GM18507 (cell line): ENCODE measurements at regions not wholly inside any gene's neighbourhood (a gene's known extent, or its start where the extent isn't known, plus 50 kb on each side); places are given as distances from the start of the nearest gene placed in this dataset.

Experiments
- DNase-seq: peaks from one replicate; pipeline ENCODE4 v3.0.0; 2011; ENCODE audit warnings: low read depth; ENCODE audit not compliant: insufficient read length; ENCODE audit errors: extremely low spot score
- FAIRE-seq: peaks from 2 replicates; lab custom pipeline; 2011; peaks lifted over from hg19 to GRCh38; lab: Jason Lieb, UNC

DNA sequence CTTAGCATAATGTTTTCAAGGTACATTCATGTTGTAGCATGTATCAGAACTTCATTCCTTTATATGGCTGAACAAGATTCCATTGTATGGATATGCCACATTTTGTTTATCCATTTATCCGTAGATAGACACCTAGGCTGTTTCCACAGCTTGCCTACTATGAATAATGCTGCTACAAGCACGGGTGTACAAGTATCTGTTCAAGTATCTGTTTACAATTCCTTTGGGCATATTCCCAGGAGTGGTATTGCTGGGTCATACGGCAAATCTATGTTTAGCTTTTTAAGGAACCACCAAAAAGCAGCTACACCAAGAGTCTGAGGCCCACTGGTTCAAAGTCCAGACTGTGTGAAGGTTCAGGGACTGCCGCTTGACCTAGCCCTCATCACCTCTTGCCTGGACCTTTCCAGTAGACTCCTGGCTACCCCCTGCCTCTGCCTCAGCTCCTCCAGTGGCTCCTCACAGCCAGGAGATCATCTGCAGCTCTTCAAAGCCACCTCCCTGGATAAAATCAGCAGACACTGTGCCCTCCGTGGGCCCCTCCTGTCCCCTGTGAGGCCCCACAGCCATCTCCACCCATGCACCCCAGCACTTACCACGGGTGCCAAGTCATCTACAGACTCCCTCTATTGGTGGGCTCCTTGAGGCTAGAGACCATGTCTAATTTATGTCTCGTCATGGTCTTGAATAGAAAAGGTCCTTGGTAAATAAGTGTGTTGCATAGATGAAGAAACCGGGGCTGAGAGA, 160.3 kb downstream of the MN1 start:
- DNase-seq: no peak
- no peak for FAIRE-seq

DNA sequence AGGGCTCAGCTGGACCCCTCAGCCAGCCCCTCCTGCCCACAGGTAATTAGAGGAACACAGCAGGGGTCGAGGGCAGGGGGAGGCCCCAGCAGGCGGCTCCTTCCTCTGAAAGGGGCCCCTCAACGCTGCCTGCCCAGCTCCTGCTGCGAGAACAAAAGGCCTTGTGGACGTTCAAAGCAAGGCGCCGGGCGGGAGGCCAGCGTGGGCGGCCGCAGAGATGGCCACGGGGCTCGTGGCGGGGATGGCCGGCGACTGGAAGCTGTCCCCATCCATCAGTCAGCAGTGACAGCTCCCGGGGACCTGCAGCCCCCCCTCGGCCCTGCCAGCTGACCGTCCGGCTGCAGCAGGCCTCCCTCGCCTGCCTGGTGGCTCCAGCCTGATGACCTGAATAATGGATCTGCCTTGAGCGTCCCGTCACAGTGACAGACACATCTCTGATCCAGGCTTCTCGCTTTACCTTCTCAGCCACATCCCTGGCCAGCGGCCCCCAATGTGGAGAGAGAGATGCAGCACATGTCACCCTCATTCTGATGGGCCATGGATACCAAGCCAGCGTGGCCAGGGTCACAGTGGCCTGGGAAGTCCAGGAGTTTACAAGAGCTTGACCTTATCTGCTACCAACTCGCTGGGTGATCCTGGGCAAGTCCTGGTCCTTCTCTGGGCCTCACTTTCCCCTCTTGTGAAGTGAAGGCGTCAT, 159.3 kb downstream of the MN1 start:
- FAIRE-seq: no peak
- no peak for DNase-seq

DNA sequence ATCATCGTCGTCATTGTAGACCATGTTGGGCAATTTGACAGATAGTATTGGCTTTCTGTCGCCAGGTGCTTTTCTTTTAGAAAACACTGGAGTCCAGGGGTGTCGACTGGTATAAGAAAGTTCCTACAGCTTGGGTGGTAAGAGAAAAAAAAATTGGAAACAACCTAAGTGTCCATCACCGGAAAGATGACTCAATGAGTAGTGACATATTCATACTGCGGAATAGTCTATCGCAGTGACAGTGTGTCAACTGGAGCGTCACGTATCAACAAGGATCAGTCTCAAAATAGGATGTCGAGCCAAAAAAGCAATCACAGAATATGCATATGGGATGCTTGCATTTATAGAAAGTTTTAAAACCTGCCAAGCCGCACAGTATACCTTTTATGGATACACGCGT, 157.6 kb downstream of the MN1 start:
- DNase-seq: no peak
- FAIRE-seq: no peak

DNA sequence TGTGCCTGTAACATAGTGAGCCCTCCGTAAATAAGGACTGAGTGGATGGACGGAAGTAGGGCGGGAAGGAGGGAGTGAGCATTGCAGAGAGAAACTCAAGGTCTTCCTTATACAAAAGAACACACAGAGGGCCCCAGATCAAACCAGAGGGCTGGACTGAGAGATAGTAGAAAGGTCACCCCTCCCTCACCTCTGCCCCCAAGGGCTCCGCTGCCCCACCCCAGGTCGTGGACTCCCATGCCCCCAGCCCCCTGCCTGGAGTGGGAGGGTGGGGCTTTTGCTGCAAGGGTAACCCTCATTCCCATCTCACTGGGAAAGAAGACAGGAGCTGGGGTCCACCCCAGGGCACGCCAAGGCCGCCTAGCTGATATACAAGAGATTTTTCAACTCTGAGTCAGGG, 157.0 kb downstream of the MN1 start:
- FAIRE-seq (no peak), DNase-seq (no peak)

DNA sequence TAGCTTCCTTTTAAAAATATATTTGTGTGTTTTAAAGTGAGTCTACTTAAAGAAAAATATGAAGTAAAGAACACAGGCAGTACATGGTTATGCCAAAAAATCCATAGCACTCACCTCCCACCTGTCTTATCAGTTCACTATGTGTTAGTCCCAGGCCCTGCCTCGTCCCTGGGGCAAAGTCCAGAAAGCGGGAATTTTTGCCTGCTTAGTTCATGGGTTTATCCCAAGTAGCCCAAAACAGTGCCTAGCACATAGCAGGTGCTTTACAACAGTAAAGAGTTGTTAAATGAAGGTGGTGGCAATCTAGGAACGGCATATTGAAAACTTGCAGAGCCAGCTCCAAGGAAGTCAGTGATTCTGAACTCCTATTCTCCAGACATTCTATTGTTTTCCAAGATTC, 154.0 kb downstream of the MN1 start:
- FAIRE-seq (no peak), DNase-seq (no peak)

DNA sequence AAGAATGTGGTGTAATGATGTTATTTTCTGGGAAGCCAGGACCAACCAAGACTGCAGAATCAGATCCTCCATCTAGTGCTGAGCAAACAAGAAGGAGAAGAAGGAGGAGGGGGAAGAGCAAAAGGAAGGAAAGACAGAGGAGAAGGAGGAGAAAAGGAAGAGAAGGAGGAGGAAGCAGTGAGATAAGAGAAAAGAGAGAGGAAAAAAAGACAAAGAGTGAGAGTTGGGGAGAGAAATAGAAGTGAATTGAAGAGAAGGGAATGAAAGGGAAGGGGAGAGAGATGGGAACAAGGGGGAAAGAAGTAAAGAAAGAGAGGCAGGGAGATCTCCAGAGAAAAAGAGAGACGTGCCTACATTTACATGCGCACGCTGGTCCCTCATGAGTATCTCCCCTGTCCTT, 153.5 kb downstream of the MN1 start:
- FAIRE-seq (no peak), DNase-seq (no peak)

DNA sequence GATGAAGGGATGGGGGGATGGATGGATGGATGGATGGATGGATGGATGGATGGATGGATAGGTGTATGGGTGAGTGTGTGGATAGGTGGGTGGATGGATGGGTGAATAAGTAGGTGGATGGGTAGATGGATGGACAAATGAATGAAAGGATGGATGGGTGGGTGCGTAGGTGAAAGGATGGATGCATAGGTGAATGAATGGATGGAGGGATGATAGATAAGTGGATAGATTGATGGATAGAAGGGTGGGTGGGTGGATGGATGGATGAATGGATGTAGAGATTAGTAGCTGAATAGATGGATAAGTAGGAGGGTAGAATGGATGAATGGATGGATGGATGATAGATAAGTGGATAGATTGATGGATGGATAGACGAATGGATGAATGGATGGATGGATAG, 152.7 kb downstream of the MN1 start:
- FAIRE-seq: no peak
- DNase-seq: no peak

DNA sequence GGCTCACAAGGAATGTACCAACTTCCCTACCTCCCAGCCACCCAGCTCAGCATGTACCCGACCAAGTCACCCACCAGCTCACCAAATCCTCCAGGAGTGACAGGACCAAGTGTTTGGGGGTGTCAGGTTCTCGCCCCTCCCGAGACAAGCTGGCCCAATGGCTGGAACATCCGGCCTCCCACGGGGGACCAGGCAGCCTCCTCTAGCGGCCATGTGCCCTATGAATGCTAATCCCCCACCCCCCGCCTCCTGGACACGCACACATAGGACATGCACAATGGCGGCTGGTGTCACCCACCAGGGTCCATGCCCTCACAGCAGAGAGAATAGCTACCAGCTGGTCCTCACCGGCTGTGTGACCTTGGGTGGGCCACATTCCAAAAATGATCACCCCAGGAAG, 151.0 kb downstream of the MN1 start:
- FAIRE-seq: no peak
- DNase-seq: no peak

DNA sequence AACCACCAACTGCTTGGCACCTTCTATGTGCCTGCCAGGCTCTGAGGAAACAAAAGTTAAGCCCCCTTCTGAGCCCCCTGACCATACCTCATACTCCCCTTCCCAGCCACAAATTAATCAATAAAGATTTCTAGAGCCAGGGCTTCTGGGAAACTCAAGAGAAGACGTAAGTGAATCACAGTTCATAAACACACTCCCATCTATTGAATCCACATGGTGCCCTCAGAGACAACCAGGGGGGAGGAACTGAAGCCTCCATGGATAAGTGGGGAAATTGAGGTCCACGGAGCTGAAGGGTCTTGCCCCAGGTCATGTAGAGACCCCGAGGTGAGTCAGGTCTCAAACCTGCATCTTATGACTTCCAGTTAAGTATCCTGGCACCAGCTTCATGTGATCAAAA, 150.6 kb downstream of the MN1 start:
- DNase-seq: no peak
- FAIRE-seq: no peak

DNA sequence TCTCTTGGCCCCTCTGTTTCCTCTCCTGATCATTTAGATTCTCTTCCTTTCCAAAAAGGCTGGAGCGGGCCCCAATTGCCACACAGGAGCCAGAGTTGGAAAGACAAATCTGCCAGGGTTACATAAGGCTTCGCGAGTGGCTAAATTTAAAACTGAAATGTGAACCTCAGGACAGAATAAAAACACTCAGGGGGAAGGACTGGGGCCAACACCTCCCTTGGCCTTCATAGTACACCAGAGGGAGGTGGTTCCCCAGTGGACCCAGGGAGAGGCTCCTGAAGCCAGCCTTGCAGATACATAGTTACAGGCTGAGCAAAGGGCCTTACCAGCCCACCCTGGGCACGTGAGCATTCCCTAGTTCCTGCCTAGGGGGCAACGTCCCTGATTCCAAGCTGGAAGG, 150.1 kb downstream of the MN1 start:
- no peak for DNase-seq
- no peak for FAIRE-seq

DNA sequence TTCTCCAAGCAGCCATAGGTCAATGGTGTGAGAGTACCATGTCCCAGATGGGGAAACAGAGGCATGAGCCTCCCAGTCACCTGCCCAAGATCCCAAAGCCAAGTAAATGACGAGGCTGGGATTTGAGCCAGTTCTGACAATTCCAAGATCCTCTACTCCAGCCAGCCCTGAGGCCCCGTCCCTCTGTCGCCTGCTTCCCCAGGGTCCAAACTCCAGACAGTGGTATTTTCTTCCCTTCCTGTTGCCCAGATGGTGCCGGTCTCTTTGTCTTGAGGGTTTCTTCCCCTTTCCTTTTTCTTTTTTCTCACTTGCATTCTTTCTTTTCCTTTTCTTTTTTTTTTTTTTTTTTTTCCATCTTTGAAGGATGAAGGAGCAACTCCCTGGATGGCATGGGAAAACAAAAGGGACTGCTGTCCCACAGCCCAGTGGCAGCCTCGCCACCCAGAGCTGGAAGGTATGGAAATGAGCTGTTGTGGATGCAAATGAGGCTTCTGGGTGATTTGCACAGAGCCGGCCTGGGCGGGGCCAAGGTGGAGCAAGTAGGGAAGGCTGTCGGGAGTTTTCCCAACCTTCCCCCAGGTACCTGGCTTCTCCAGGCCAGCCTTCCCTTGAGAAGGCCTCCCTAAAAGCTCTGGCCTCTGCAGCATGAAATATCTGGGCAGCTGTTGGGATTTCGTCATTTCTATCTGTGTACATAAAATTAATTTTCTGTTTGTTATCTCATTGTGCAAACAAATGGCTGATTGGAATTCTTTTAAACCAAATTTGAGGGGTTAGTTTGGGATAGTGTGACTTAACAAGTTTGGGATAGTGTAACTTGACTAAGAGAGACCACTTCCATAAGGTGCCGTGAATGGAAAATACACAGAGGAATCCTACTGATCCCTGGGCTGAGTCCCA, 146.8 kb downstream of the MN1 start:
- DNase-seq (no peak), FAIRE-seq (no peak)

DNA sequence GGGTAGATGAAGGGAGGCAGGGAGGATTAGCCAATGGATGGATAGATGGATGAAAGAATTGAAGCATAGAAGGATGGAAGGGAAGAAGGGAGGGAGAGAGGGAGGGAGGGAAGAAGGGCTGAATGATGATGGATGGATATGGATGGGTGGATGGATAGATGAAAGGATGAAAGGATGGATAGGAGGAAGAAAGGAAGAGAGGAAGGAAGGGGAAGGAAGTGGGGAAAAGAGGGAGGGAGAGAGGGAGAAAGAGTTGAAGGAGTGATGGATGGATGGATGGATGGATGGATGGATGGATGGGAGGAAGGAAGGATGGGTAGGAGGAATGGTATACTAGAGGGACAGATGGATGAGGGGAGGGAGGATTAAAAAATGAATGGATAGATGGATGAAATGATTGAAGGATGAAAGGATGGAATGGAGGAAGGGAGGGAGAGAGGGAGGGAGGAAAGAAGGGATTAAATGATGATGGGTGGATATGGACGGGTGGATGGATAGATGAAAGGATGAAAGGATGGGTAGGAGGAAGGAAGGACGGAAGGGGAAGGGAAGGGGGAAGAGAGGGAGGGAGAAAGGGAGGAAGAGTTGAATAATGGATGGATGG, 145.9 kb downstream of the MN1 start:
- FAIRE-seq (no peak), DNase-seq (no peak)

DNA sequence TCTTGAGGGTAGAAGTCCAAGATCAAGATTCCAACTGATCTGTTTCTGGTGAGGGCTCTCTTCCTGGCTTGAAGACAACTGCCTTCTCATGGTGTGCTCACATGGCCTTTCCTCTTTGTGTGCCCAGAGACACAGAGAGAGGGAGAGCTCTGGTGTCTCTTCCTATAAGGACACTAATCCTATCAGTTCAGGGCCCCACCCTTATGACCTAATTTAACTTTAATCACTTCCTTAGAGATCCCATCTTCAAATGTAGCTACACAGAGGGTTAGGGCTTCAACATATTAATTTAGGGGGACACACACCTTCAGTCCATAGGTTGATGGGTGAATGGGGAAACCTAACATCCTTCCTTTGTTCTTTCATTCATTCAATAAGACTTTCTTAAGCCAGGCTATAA, 144.6 kb downstream of the MN1 start:
- DNase-seq (no peak), FAIRE-seq (no peak)

DNA sequence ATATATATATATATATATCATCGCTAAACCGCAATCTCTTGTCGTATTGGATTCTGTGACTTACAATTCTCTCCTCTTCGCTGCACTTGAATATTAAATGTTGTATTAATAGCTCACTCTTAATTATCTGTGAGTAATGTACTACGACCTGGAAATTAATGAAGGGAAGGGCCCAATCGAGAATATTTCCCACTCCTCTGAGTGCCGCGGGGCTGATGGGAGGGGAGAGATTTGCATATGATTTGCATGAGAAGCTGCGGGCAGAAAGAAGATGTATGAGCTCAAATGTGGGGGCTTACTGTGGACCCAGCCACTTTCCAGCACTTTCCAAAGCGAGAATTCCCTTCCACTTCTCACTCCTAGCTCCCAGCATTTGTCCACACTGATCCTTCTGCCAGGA, 141.2 kb downstream of the MN1 start:
- FAIRE-seq (no peak), DNase-seq (no peak)

DNA sequence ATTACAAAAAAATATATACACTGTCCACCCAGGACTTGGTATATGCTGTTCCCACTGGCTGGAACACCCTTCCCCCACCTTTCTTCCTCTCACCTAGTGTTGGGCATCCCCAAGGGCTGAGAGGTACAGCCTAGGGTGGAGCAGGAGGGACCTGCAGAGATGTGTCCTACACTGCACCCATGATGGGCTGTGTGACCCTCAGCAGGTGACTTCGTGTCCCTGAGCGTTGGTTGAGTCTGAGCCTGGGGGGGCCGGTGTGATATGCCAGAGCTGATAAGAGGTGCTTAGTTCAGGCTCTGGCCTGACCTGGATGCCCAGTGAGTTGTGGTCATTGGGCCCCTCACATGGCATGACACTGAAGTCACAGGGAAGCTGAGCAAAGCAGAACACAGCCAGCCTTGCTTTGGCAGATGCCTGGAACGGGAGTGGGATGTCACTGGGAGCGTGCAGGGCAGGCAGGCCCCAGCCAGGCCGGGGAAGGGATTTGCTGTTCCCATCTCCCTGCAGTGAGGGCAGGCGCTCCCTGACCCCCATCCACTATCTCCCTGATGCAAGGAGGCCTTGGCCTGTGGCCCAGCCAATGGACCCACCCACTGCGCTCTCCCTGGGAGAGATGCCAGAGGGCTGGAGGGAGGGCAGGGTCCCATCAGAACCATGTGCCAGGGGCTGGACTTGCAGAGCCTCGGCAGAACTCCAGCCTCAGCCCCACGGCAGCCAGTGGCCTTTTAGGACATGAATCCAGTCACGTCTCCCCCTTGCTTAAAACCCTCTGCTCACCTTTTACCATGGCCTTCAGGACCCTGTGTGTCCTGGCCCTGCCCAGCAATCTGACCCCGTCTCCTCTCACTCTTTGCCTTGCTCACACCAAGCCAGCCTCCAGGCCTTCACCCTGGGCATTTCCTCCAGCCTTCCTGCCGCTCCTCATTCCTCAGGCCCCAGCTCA, 138.9 kb downstream of the MN1 start:
- DNase-seq (no peak), FAIRE-seq (no peak)

DNA sequence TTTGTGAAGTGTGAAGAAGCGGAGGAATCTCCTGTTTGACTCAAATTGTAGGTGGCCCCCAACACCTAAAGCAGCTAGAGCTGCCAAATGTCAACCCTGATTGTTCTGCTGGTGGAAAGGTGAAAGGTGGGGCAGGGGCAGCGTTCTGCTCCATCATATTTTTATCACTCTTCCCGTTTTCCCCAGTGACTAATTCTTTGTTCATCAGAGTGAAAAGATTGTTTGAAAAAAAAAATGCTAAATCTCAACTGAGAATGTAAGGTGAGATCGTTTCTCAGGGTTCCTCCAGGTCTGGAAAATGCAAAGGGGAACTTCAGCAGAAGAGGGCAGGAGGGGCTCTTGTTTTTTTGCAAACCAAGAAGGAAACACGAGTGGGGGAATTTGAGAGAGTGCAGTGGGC, 137.7 kb downstream of the MN1 start:
- FAIRE-seq: no peak

DNA sequence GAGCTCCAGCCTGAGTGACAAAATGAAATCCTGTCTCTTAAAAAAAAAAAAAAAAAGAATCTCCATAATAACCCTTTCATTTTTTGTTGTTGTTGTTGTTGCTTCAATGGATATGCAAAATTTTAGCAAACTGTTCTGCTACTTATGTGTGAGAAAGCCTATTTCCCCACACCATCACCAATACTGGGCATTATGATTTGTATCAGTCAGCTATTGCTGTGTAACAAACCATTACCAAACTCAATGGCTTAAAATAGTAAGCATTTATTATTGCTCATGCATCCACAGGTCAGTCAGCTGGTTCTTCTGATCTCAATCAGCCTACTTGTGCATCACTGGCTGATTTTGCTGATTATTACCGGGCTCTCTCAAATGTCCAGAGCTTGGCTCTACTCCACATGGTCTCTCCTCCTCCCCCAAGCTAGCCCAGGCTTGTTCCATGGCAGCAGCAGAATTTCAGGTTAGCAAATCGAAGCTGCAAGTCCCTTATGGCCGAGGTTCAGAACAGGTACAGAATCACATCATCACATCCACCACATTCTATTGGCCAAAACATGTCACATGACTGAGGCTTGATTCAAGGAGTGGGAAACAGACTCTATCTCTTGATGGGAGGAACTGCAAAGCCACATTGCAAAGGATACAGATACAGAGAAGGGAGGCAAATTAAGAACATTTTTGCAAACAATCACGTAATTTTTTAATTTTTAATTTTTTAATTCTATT, 135.1 kb downstream of the MN1 start:
- FAIRE-seq: no peak
- no peak for DNase-seq

More for the DNA sequence above, 137.7 kb downstream of the MN1 start:
- DNase-seq: no peak

DNA sequence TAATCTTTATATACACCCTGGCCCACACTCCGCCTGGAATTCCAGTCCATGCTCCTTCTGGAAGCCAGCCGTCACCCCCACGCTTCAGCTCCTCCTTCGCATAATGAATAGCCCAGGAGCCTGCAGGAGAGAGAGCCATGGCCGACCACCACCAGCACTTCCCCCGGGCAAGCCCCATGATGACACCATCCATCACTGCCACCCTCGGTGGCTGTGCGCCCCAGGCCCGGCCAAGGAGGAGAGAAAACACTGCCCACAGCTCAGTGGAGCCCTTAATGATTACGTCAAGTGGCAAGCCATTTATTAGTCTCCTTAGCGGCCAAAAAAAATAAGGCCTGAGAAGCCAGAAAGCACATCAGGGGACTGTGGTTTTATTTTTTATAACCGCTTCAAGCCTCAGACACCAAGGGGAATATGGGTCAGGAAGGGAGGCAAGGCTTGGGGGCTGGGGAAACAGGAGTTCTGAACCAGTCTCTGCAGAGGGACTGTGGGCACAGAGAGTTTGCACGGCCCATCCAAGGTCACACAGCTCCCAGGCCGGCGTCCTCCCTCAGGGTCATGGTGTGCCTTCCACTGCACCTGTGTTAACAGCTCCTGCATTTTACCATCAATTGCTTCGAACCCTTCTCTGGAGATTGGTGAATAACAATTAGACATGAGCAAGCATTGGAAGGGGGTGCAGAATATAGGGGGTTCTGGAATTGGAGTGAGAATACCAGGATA, 134.3 kb downstream of the MN1 start:
- DNase-seq (no peak), FAIRE-seq (no peak)
